HEK293T (cell line): ENCODE measurements at regions not wholly inside any gene's neighbourhood (a gene's known extent, or its start where the extent isn't known, plus 50 kb on each side); places are given as distances from the start of the nearest gene placed in this dataset.

Experiments used
- CTCF ChIA-PET: fragments of 350-600 bp; formaldehyde crosslinking; extraction: SDS; loops from one replicate; lab custom pipeline; 2021; ENCODE audit warnings: antibody characterized with exemption, inconsistent platforms; lab: Yijun Ruan, JAX
- POLR2A ChIA-PET: fragments of 350-600 bp; formaldehyde crosslinking; extraction: SDS; loops from one replicate; lab custom pipeline; 2020; ENCODE audit warnings: antibody characterized with exemption, inconsistent platforms; lab: Yijun Ruan, JAX
- DNase-seq: peaks from one replicate; pipeline ENCODE4 v3.0.0; 2012; ENCODE audit warnings: mixed read lengths; ENCODE audit errors: extremely low spot score
- ARNT ChIP-seq: fragments of 450-650 bp; IDR thresholded peaks from 2 replicates; pipeline ENCODE4 v1.6.1; 2017; ENCODE audit warnings: mild to moderate bottlenecking
- BHLHE40 ChIP-seq: fragments of 450-650 bp; IDR thresholded peaks from 2 replicates; pipeline ENCODE4 v1.6.1; 2016; ENCODE audit warnings: mild to moderate bottlenecking, moderate library complexity, borderline replicate concordance
- CTBP1 ChIP-seq: fragments of 450-650 bp; IDR thresholded peaks from 2 replicates; pipeline ENCODE4 v1.6.1; 2016; ENCODE audit warnings: borderline replicate concordance
- ELF4 ChIP-seq: fragments of 450-650 bp; IDR thresholded peaks from 2 replicates; pipeline ENCODE4 v1.6.1; 2017; ENCODE audit warnings: antibody characterized with exemption
- FOXA1 ChIP-seq: fragments of 450-650 bp; IDR thresholded peaks from 2 replicates; pipeline ENCODE4 v1.6.1; 2016; ENCODE audit warnings: mild to moderate bottlenecking
- FOXK2 ChIP-seq: fragments of 450-650 bp; IDR thresholded peaks from 2 replicates; pipeline ENCODE4 v1.6.1; 2016; ENCODE audit warnings: mild to moderate bottlenecking
- FOXM1 ChIP-seq: fragments of 450-650 bp; IDR thresholded peaks from 2 replicates; pipeline ENCODE4 v1.6.1; 2017; ENCODE audit warnings: mild to moderate bottlenecking, borderline replicate concordance
- HDGF ChIP-seq: fragments of 450-650 bp; IDR thresholded peaks from 2 replicates; pipeline ENCODE4 v1.6.1; 2017; ENCODE audit warnings: antibody characterized with exemption, borderline replicate concordance
- L3MBTL2 ChIP-seq: fragments of 450-650 bp; conservative IDR thresholded peaks from 2 replicates; pipeline ENCODE4 v1.6.1; 2016; ENCODE audit warnings: mild to moderate bottlenecking
- LEF1 ChIP-seq: fragments of 450-650 bp; IDR thresholded peaks from 2 replicates; pipeline ENCODE4 v1.6.1; 2017; ENCODE audit warnings: mild to moderate bottlenecking, borderline replicate concordance
- NFRKB ChIP-seq: fragments of 450-650 bp; IDR thresholded peaks from 2 replicates; pipeline ENCODE4 v1.6.1; 2016; ENCODE audit warnings: mild to moderate bottlenecking, moderate library complexity
- SP1 ChIP-seq: fragments of 450-650 bp; IDR thresholded peaks from 2 replicates; pipeline ENCODE4 v1.6.1; 2017
- SUZ12 ChIP-seq: fragments of 450-650 bp; IDR thresholded peaks from 2 replicates; pipeline ENCODE4 v1.6.1; 2016; ENCODE audit warnings: mild to moderate bottlenecking
- TARDBP ChIP-seq: fragments of 450-650 bp; IDR thresholded peaks from 2 replicates; pipeline ENCODE4 v1.6.1; 2016
- ZNF384 ChIP-seq: fragments of 450-650 bp; IDR thresholded peaks from 2 replicates; pipeline ENCODE4 v1.6.1; 2016
- TF ChIP-seq, protein P1 (sequence below): fragments of 450-650 bp; IDR thresholded peaks from 2 replicates; pipeline ENCODE4 v1.6.1; 2016

- ChIA-PET CTCF (no interaction called here), POLR2A (no interaction called here)
- no peak for DNase-seq
- TF ChIP-seq L3MBTL2 (no peak), ARNT (no peak)
- TF ChIP-seq, protein P1, sequence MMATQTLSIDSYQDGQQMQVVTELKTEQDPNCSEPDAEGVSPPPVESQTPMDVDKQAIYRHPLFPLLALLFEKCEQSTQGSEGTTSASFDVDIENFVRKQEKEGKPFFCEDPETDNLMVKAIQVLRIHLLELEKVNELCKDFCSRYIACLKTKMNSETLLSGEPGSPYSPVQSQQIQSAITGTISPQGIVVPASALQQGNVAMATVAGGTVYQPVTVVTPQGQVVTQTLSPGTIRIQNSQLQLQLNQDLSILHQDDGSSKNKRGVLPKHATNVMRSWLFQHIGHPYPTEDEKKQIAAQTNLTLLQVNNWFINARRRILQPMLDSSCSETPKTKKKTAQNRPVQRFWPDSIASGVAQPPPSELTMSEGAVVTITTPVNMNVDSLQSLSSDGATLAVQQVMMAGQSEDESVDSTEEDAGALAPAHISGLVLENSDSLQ: no peak
These were observed 103.6 kb upstream of the ESRRB start for GRCh38 chr14:76272349-76272748.

DNA sequence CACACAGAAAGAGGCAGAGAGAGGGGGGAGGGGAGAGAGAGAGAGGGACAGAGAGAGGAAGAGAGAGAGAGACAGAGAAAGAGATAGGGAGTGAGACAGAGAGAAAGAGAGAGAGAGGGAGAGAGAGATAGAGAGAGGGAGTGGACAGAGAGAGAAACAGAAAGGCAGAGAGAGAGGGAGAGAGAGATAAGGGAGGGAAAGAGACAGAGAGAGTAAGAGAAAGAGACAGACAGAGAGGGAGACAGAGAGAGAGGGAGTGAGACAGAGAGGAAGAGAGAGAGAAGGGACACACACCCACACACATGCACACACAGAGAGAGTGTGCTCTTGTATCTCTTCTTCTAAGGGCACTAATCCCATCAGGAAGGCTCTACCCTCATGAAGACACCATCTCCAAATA is 103.2 kb upstream of the ESRRB start:
- ChIA-PET POLR2A (no interaction called here), CTCF (no interaction called here)
- no peak for TF ChIP-seq ELF4
- no peak for TF ChIP-seq LEF1
- TF ChIP-seq FOXM1: no peak
- DNase-seq: no peak

- no peak for DNase-seq
- ChIA-PET POLR2A (no interaction called here), CTCF (no interaction called here)
- TF ChIP-seq HDGF (no peak), NFRKB (no peak), ARNT (no peak), FOXM1 (no peak), TARDBP (no peak), ELF4 (no peak), SP1 (no peak), L3MBTL2 (no peak), ZNF384 (no peak), CTBP1 (no peak), FOXK2 (no peak), LEF1 (no peak), BHLHE40 (no peak), SUZ12 (no peak), FOXA1 (no peak)
- TF ChIP-seq, protein P1: no peak
These were observed 102.6 kb upstream of the ESRRB start for GRCh38 chr14:76273346-76273745.

- CTCF ChIA-PET: no interaction called here
- TF ChIP-seq ZNF384: no peak
- TF ChIP-seq BHLHE40: no peak
- no peak for TF ChIP-seq SUZ12
- no peak for DNase-seq
- POLR2A ChIA-PET: no interaction called here
These were observed 101.6 kb upstream of the ESRRB start for GRCh38 chr14:76274324-76274723.

DNA sequence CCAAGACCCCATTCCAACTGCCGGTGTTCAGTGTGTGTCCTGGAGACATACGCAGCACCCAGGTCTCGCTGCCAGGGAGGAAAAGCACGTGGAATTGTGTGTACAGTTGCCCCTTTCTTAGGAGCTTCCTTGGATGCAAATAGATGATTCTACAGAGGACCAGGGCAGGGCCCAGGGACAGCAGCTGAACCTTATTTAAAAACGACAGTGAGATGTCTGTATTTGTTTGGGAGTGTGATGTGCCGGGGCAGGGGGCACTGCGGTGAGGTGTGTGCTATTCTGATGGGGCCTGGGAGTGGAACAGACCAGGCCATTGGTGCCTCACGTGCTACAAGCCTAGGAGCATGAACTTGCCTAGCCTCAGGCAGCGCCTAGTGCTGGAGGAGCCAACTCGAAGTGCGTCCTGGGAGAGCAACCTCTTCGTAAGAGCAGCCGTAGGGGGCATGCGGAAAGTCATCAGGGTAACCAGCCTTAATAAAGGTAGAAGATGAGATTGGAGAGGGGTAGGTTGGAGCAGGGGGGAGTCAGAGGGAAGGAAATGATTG is 98.3 kb upstream of the ESRRB start:
- CTCF ChIA-PET: no interaction called here
- POLR2A ChIA-PET: no interaction called here
- DNase-seq: no peak
- TF ChIP-seq ZNF384 (no peak), CTBP1 (no peak), LEF1 (no peak), FOXM1 (no peak), BHLHE40 (no peak), HDGF (no peak), NFRKB (no peak), TARDBP (no peak), FOXK2 (no peak), ARNT (no peak)

DNA sequence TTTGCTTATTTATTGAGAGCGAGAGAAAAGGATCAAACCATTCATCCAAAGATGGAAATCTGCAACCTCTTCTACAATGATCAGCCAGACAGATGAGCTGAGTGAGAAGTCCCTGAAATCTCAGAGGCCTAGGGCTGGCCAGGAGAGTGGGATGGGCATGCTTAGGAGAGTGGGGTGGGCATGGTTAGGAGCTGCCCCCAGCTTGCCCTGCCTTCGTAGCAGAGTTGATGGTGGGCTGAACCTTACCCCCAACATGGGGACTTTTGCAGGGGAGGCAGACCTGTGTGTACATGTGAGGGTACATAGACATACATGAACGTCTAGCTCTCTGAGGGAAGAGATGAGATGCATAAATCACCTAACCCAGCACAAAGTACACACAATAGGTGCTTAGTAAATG is 95.7 kb upstream of the ESRRB start:
- POLR2A ChIA-PET: no interaction called here
- TF ChIP-seq SP1 (no peak), LEF1 (no peak), CTBP1 (no peak), ELF4 (no peak), SUZ12 (no peak), L3MBTL2 (no peak), HDGF (no peak), FOXK2 (no peak), TARDBP (no peak), FOXM1 (no peak), FOXA1 (no peak), BHLHE40 (no peak)
- TF ChIP-seq, protein P1: no peak
- CTCF ChIA-PET: no interaction called here
- DNase-seq: no peak

- ChIA-PET POLR2A (no interaction called here), CTCF (no interaction called here)
- no peak for TF ChIP-seq BHLHE40
- TF ChIP-seq ARNT: no peak
- no peak for DNase-seq
These were observed 93.4 kb upstream of the ESRRB start for GRCh38 chr14:76282581-76282980.
